ENCODE measurements at regions not wholly inside any gene's neighbourhood (a gene's known extent, or its start where the extent isn't known, plus 50 kb on each side); places are given as distances from the start of the nearest gene placed in this dataset.
"Not testable (repeated sequence)": the region's sequence is repeated elsewhere in the genome, so short reads cannot be mapped to it uniquely, and the experiment has no call there.

GRCh38 chr5:50920160-50920559 lies 253.7 kb downstream of the PARP8 start:
- TF ChIP-seq CTCF, EP300, POLR2AphosphoS5, POLR2A (IDR thresholded peaks at IDR 0.05): not testable (repeated sequence)
